Epithelial cell of proximal tubule (primary cell): ENCODE measurements at regions not wholly inside any gene's neighbourhood (a gene's known extent, or its start where the extent isn't known, plus 50 kb on each side); places are given as distances from the start of the nearest gene placed in this dataset.
A peak's percentile ranks its signal among the peaks of the same experiment; 100 is the strongest.

Source experiments
- DNase-seq: peaks from one replicate; pipeline ENCODE4 v3.0.0-alpha.2; 2011; ENCODE audit warnings: low read depth
- H3K4me3 ChIP-seq: 2 replicates; pipeline ENCODE4 v1.5.1; 2011; ENCODE audit warnings: low read depth, mild to moderate bottlenecking, low read length
- CTCF ChIP-seq: conservative IDR thresholded peaks from 2 replicates; pipeline ENCODE4 v1.5.1; 2012; ENCODE audit warnings: low read depth, mild to moderate bottlenecking, low read length

GRCh38 chr2:16552202-16552601 is 113.4 kb downstream of the CYRIA start:
- TF ChIP-seq CTCF: no peak
- H3K4me3 ChIP-seq: no peak overlapping the region
- DNase-seq: no peak

- no peak for DNase-seq
- no peak overlapping the region for H3K4me3 ChIP-seq
- no peak for TF ChIP-seq CTCF
Observed at GRCh38 chr2:16548036-16548435, 117.6 kb downstream of the CYRIA start.

- no peak overlapping the region for H3K4me3 ChIP-seq
- no peak for DNase-seq
- no peak for TF ChIP-seq CTCF
Observed at GRCh38 chr2:16546128-16546754, 119.4 kb downstream of the CYRIA start.

- no peak for TF ChIP-seq CTCF
- DNase-seq: no peak
- H3K4me3 ChIP-seq: no peak overlapping the region
Observed at GRCh38 chr2:16538707-16539106, 126.9 kb downstream of the CYRIA start.

DNA sequence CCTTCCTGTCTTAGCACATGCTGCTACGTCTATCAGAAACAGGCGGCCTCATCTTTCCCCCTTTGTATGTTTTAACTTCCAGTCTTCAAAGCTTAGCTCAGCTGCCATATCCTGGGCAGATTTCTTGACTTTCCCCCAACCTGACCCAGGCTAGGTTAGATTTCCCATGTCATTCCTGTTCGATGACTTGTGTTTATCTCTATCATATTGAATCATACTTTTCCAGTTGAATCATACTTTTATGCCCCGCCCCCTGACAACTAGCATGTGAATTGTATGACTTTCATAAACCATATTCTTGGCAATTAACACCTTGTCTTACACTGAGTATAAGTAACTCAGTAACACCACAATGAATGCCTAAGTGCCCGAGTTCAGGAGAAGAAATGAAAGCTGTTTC is 128.3 kb downstream of the CYRIA start:
- no peak overlapping the region for H3K4me3 ChIP-seq
- DNase-seq: no peak
- no peak for TF ChIP-seq CTCF

- TF ChIP-seq CTCF: no peak
- DNase-seq: no peak
- H3K4me3 ChIP-seq: no peak overlapping the region
Observed at GRCh38 chr2:16526193-16526592, 139.4 kb downstream of the CYRIA start.

GRCh38 chr2:16525265-16525887 is 140.3 kb downstream of the CYRIA start:
- no peak for DNase-seq
- no peak overlapping the region for H3K4me3 ChIP-seq
- peak; percentile 72 for TF ChIP-seq CTCF
